ENCODE measurements at regions not wholly inside any gene's neighbourhood (a gene's known extent, or its start where the extent isn't known, plus 50 kb on each side); places are given as distances from the start of the nearest gene placed in this dataset.

GRCh38 chr5:5617024-5617423 lies 194.5 kb downstream of the ICE1 start:
- Mint-ChIP-seq H3K36me3 (ENCODE audit: low read depth) (no peaks in the 10 kb centered on the region), H3K27ac (no peak overlapping the region), H3K4me1 (no peaks in the 10 kb centered on the region), H3K9me3 (no peaks in the 10 kb centered on the region), H3K27me3 (peaks cover 18% of the 10 kb centered on the region), H3K4me3 (no peak overlapping the region)
- no peak for ATAC-seq (replicated peaks)

GRCh38 chr5:5616247-5616895 lies 193.9 kb downstream of the ICE1 start:
- Mint-ChIP-seq H3K4me3 (no peak overlapping the region), H3K9me3 (no peaks in the 10 kb centered on the region), H3K4me1 (no peaks in the 10 kb centered on the region), H3K27me3 (peaks cover 15% of the 10 kb centered on the region), H3K27ac (no peak overlapping the region), H3K36me3 (ENCODE audit: low read depth) (no peaks in the 10 kb centered on the region)
- no peak for ATAC-seq (replicated peaks)

GRCh38 chr5:5615569-5615968 lies 193.1 kb downstream of the ICE1 start:
- Mint-ChIP-seq H3K36me3 (ENCODE audit: low read depth) (no peaks in the 10 kb centered on the region), H3K4me1 (no peaks in the 10 kb centered on the region), H3K9me3 (no peaks in the 10 kb centered on the region), H3K27me3 (peaks cover 14% of the 10 kb centered on the region), H3K4me3 (no peak overlapping the region), H3K27ac (no peak overlapping the region)
- ATAC-seq (replicated peaks), result no peak

GRCh38 chr5:5613261-5613990 lies 190.9 kb downstream of the ICE1 start:
- ATAC-seq (replicated peaks), result no peak
- Mint-ChIP-seq H3K9me3 (no peaks in the 10 kb centered on the region), H3K4me1 (no peaks in the 10 kb centered on the region), H3K4me3 (no peak overlapping the region), H3K27me3 (peaks cover 10% of the 10 kb centered on the region), H3K36me3 (ENCODE audit: low read depth) (no peaks in the 10 kb centered on the region), H3K27ac (no peak overlapping the region)

GRCh38 chr5:5612096-5612495 lies 189.6 kb downstream of the ICE1 start:
- Mint-ChIP-seq H3K4me3 (no peak overlapping the region), H3K27me3 (peaks cover 4% of the 10 kb centered on the region), H3K36me3 (ENCODE audit: low read depth) (no peaks in the 10 kb centered on the region), H3K27ac (no peak overlapping the region), H3K9me3 (no peaks in the 10 kb centered on the region), H3K4me1 (no peaks in the 10 kb centered on the region)
- ATAC-seq (replicated peaks), result no peak

- Mint-ChIP-seq H3K36me3 (ENCODE audit: low read depth) (no peaks in the 10 kb centered on the region), H3K27me3 (peaks cover 6% of the 10 kb centered on the region), H3K27ac (no peak overlapping the region), H3K4me3 (no peak overlapping the region), H3K4me1 (no peaks in the 10 kb centered on the region), H3K9me3 (no peaks in the 10 kb centered on the region)
- ATAC-seq (replicated peaks), result no peak
These were observed 187.5 kb downstream of the ICE1 start for GRCh38 chr5:5609935-5610334.

- H3K9me3 Mint-ChIP-seq, result no peaks in the 10 kb centered on the region
- H3K27ac Mint-ChIP-seq, result no peak overlapping the region
- H3K4me3 Mint-ChIP-seq, result no peak overlapping the region
- peaks cover 11% of the 10 kb centered on the region for H3K27me3 Mint-ChIP-seq
- no peaks in the 10 kb centered on the region for H3K4me1 Mint-ChIP-seq
- ATAC-seq (replicated peaks), result no peak
- no peaks in the 10 kb centered on the region for H3K36me3 Mint-ChIP-seq (ENCODE audit: low read depth)
These were observed 182.8 kb downstream of the ICE1 start for GRCh38 chr5:5605170-5605764.

GRCh38 chr5:5602554-5602953 lies 180.1 kb downstream of the ICE1 start:
- ATAC-seq (replicated peaks), result no peak
- H3K9me3 Mint-ChIP-seq, result no peaks in the 10 kb centered on the region

GRCh38 chr5:5598547-5599113 lies 176.2 kb downstream of the ICE1 start:
- H3K4me1 Mint-ChIP-seq, result no peaks in the 10 kb centered on the region
- no peak overlapping the region for H3K4me3 Mint-ChIP-seq
- H3K27ac Mint-ChIP-seq, result no peak overlapping the region
- H3K9me3 Mint-ChIP-seq, result no peaks in the 10 kb centered on the region
- no peak for ATAC-seq (replicated peaks)
- H3K27me3 Mint-ChIP-seq, result peaks cover 8% of the 10 kb centered on the region
- no peaks in the 10 kb centered on the region for H3K36me3 Mint-ChIP-seq (ENCODE audit: low read depth)

More at GRCh38 chr5:5602554-5602953, 180.1 kb downstream of the ICE1 start:
- no peaks in the 10 kb centered on the region for H3K4me1 Mint-ChIP-seq
- peaks cover 11% of the 10 kb centered on the region for H3K27me3 Mint-ChIP-seq
- no peaks in the 10 kb centered on the region for H3K36me3 Mint-ChIP-seq (ENCODE audit: low read depth)
- H3K27ac Mint-ChIP-seq, result no peak overlapping the region
- no peak overlapping the region for H3K4me3 Mint-ChIP-seq

GRCh38 chr5:5593391-5593790 lies 170.9 kb downstream of the ICE1 start:
- H3K9me3 Mint-ChIP-seq, result no peaks in the 10 kb centered on the region
- no peaks in the 10 kb centered on the region for H3K4me1 Mint-ChIP-seq
- no peak overlapping the region for H3K27ac Mint-ChIP-seq
- H3K4me3 Mint-ChIP-seq, result no peak overlapping the region
- H3K36me3 Mint-ChIP-seq (ENCODE audit: low read depth), result no peaks in the 10 kb centered on the region
- H3K27me3 Mint-ChIP-seq, result peaks cover 17% of the 10 kb centered on the region
- ATAC-seq (replicated peaks), result no peak

- H3K4me3 Mint-ChIP-seq, result no peak overlapping the region
- no peak for ATAC-seq (replicated peaks)
- no peaks in the 10 kb centered on the region for H3K36me3 Mint-ChIP-seq (ENCODE audit: low read depth)
- no peaks in the 10 kb centered on the region for H3K4me1 Mint-ChIP-seq
- no peaks in the 10 kb centered on the region for H3K9me3 Mint-ChIP-seq
- no peak overlapping the region for H3K27ac Mint-ChIP-seq
- peaks cover 17% of the 10 kb centered on the region for H3K27me3 Mint-ChIP-seq
These were observed 170.1 kb downstream of the ICE1 start for GRCh38 chr5:5592541-5592940.

GRCh38 chr5:5591567-5591966 lies 169.1 kb downstream of the ICE1 start:
- H3K4me3 Mint-ChIP-seq, result no peak overlapping the region
- H3K27me3 Mint-ChIP-seq, result peaks cover 24% of the 10 kb centered on the region
- no peak for ATAC-seq (replicated peaks)
- no peaks in the 10 kb centered on the region for H3K9me3 Mint-ChIP-seq
- no peak overlapping the region for H3K27ac Mint-ChIP-seq
- H3K4me1 Mint-ChIP-seq, result no peaks in the 10 kb centered on the region
- H3K36me3 Mint-ChIP-seq (ENCODE audit: low read depth), result no peaks in the 10 kb centered on the region

GRCh38 chr5:5589857-5590256 lies 167.4 kb downstream of the ICE1 start:
- Mint-ChIP-seq H3K4me1 (no peaks in the 10 kb centered on the region), H3K36me3 (ENCODE audit: low read depth) (no peaks in the 10 kb centered on the region), H3K27me3 (peaks cover 25% of the 10 kb centered on the region), H3K4me3 (no peak overlapping the region), H3K27ac (no peak overlapping the region), H3K9me3 (no peaks in the 10 kb centered on the region)
- no peak for ATAC-seq (replicated peaks)

GRCh38 chr5:5588887-5589826 lies 166.7 kb downstream of the ICE1 start:
- Mint-ChIP-seq H3K27ac (no peak overlapping the region), H3K4me3 (no peak overlapping the region), H3K27me3 (peaks cover 20% of the 10 kb centered on the region), H3K36me3 (ENCODE audit: low read depth) (no peaks in the 10 kb centered on the region), H3K4me1 (no peaks in the 10 kb centered on the region), H3K9me3 (no peaks in the 10 kb centered on the region)
- no peak for ATAC-seq (replicated peaks)
